Cardiac muscle cell (in vitro differentiated cells and primary cell): ENCODE measurements at regions not wholly inside any gene's neighbourhood (a gene's known extent, or its start where the extent isn't known, plus 50 kb on each side); places are given as distances from the start of the nearest gene placed in this dataset.

Experiments used
- DNase-seq, 2 donors: peaks; one replicate each; pipeline versions ENCODE4 v3.0.0 to v3.0.0-alpha.2; 2010 to 2017; ENCODE audit warnings: low read depth in 1 of 2, low spot score in 1 of 2
- H3K27ac ChIP-seq: fragments of 200-600 bp; sonication (generic); 2 replicates; pipeline ENCODE4 v1.5.1; 2016
- H3K27me3 ChIP-seq: fragments of 200-600 bp; sonication (generic); 2 replicates; pipeline ENCODE4 v1.6.0; 2016; ENCODE audit warnings: control low read depth
- H3K36me3 ChIP-seq: fragments of 200-600 bp; sonication (generic); 2 replicates; pipeline ENCODE4 v1.5.1; 2016; ENCODE audit warnings: control low read depth
- H3K4me1 ChIP-seq: fragments of 200-600 bp; sonication (generic); 2 replicates; pipeline ENCODE4 v1.8.1; 2017; ENCODE audit warnings: low read depth, mild to moderate bottlenecking, mixed run types
- H3K4me3 ChIP-seq: fragments of 200-600 bp; sonication (generic); 2 replicates; pipeline ENCODE4 v1.5.1; 2016; ENCODE audit warnings: mild to moderate bottlenecking
- H3K9me3 ChIP-seq: fragments of 200-600 bp; sonication (generic); 2 replicates; pipeline ENCODE4 v1.5.1; 2017; ENCODE audit warnings: low read depth, mild to moderate bottlenecking, control low read depth
- CTCF ChIP-seq: IDR thresholded peaks from 2 replicates; pipeline ENCODE4 v1.5.1; 2012; ENCODE audit warnings: low read depth, mild to moderate bottlenecking, low read length

DNA sequence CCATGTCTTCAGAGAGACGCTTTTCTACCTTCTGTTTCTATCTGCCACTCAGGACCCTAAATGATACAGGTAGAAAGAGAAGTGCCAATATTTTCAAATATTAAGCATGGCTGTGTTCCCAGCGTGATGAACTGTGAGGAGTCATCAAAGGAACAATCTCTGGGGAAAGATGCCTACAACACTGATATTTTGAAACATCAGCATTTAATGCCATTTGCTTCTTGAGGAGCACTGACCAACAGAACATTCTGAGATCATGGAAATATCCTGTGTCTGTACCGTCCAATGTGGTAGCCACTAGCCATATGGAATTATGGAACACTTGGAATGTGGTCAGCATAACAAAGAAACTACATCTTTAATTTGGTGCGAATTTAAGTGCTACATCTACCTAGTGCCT lies 117.9 kb upstream of the COL6A5 start:
- no peaks in the 10 kb centered on the region for H3K4me1 ChIP-seq
- no peaks in the 10 kb centered on the region for H3K27me3 ChIP-seq
- H3K36me3 ChIP-seq: no peaks in the 10 kb centered on the region
- H3K27ac ChIP-seq: no peak overlapping the region
- H3K9me3 ChIP-seq: no peaks in the 10 kb centered on the region
- TF ChIP-seq CTCF: no peak
- H3K4me3 ChIP-seq: no peak overlapping the region
- no peak for DNase-seq

GRCh38 chr3:130242850-130243569 lies 102.5 kb upstream of the COL6A5 start:
- peak; percentile 36 to 43 for DNase-seq
- H3K4me1 ChIP-seq: no peaks in the 10 kb centered on the region
- H3K4me3 ChIP-seq: no peak overlapping the region
- H3K36me3 ChIP-seq: no peaks in the 10 kb centered on the region
- H3K9me3 ChIP-seq: no peaks in the 10 kb centered on the region
- no peak overlapping the region for H3K27ac ChIP-seq
- no peaks in the 10 kb centered on the region for H3K27me3 ChIP-seq
- TF ChIP-seq CTCF: peak; percentile 33

DNA sequence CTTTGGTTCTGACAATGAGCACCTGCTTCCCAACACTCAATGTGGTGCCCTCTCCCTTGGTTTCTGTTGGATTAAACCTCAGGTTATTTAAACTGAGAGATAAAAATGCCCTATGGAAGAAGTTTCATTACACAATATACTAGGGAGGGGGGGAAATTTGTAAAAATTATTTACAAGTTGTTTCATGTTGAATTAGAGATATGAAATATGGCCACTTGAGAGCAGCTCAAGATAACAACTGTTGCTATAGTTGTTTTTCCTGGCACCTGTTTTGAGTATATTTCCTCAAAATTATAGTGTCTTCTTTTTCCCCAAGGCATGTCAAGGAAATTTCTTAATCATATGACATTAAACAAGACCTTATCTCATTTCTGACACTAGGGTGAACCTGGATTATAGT lies 101.7 kb upstream of the COL6A5 start:
- H3K9me3 ChIP-seq: no peaks in the 10 kb centered on the region
- no peak for DNase-seq
- no peaks in the 10 kb centered on the region for H3K4me1 ChIP-seq
- H3K36me3 ChIP-seq: no peaks in the 10 kb centered on the region
- no peak for TF ChIP-seq CTCF
- H3K27me3 ChIP-seq: no peaks in the 10 kb centered on the region
- H3K27ac ChIP-seq: no peak overlapping the region
- no peak overlapping the region for H3K4me3 ChIP-seq

GRCh38 chr3:130250982-130251381 lies 94.5 kb upstream of the COL6A5 start:
- no peaks in the 10 kb centered on the region for H3K9me3 ChIP-seq
- no peak overlapping the region for H3K27ac ChIP-seq
- H3K36me3 ChIP-seq: no peaks in the 10 kb centered on the region
- no peak overlapping the region for H3K4me3 ChIP-seq
- no peak for DNase-seq
- no peaks in the 10 kb centered on the region for H3K27me3 ChIP-seq
- no peaks in the 10 kb centered on the region for H3K4me1 ChIP-seq
- TF ChIP-seq CTCF: no peak

- no peak overlapping the region for H3K4me3 ChIP-seq
- H3K36me3 ChIP-seq: no peaks in the 10 kb centered on the region
- H3K27me3 ChIP-seq: no peaks in the 10 kb centered on the region
- no peak overlapping the region for H3K27ac ChIP-seq
- peaks cover 6% of the 10 kb centered on the region for H3K4me1 ChIP-seq
- no peak for DNase-seq
- H3K9me3 ChIP-seq: no peaks in the 10 kb centered on the region
- TF ChIP-seq CTCF: no peak
These were observed 90.0 kb upstream of the COL6A5 start for GRCh38 chr3:130255442-130255841.
